ENCODE measurements at regions not wholly inside any gene's neighbourhood (a gene's known extent, or its start where the extent isn't known, plus 50 kb on each side); places are given as distances from the start of the nearest gene placed in this dataset.

DNA sequence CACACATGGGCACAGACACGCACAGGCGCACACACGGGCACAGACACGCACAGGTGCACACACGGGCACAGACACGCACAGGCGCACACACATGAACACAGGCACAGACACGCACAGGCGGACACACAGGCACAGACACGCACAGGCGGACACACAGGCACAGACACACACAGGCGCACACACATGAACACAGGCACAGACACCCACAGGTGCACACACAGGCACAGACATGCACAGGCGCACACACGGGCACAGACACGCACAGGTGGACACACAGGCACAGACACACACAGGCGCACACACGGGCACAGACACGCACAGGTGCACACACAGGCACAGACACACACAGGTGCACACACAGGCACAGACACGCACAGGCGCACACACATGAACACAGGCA, 312.8 kb upstream of the IRX1 start:
- no peak overlapping the region for H3K27ac ChIP-seq (ENCODE audit: low read depth, low read length)
- DNase-seq (ENCODE audit: low read depth, low spot score): no peak
- H3K4me1 ChIP-seq (ENCODE audit: control insufficient read depth in 1 of 2, insufficient read depth in 2 of 2, low read length in 2 of 2): no peaks in the 10 kb centered on the region
- no peak for ATAC-seq
- H3K27me3 ChIP-seq (ENCODE audit: insufficient read depth, low read length): no peaks in the 10 kb centered on the region
- no peaks in the 10 kb centered on the region for H3K9me2 ChIP-seq (ENCODE audit: insufficient read depth)
- no peak for TF ChIP-seq RAD21 (IDR thresholded peaks at IDR 0.05; ENCODE audit: low read depth)
- TF ChIP-seq EGR1 (IDR thresholded peaks at IDR 0.05; ENCODE audit: low read depth): no peak
- no peak for TF ChIP-seq POLR2A (IDR thresholded peaks at IDR 0.05; ENCODE audit: borderline replicate concordance, extremely low read depth, insufficient read depth, insufficient read length)
- TF ChIP-seq, protein P1, sequence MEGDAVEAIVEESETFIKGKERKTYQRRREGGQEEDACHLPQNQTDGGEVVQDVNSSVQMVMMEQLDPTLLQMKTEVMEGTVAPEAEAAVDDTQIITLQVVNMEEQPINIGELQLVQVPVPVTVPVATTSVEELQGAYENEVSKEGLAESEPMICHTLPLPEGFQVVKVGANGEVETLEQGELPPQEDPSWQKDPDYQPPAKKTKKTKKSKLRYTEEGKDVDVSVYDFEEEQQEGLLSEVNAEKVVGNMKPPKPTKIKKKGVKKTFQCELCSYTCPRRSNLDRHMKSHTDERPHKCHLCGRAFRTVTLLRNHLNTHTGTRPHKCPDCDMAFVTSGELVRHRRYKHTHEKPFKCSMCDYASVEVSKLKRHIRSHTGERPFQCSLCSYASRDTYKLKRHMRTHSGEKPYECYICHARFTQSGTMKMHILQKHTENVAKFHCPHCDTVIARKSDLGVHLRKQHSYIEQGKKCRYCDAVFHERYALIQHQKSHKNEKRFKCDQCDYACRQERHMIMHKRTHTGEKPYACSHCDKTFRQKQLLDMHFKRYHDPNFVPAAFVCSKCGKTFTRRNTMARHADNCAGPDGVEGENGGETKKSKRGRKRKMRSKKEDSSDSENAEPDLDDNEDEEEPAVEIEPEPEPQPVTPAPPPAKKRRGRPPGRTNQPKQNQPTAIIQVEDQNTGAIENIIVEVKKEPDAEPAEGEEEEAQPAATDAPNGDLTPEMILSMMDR (IDR thresholded peaks at IDR 0.05 in 2 of 3, conservative IDR thresholded peaks at IDR 0.05 in 1 of 3; ENCODE audit: borderline replicate concordance in 1 of 3, insufficient read depth in 1 of 3, low read depth in 2 of 3, low read length in 2 of 3): no peak
- no peak for TF ChIP-seq SP1 (IDR thresholded peaks at IDR 0.05; ENCODE audit: low read depth)
- TF ChIP-seq FOSL1 (IDR thresholded peaks at IDR 0.05; ENCODE audit: low read depth): no peak
- TF ChIP-seq, protein P2, sequence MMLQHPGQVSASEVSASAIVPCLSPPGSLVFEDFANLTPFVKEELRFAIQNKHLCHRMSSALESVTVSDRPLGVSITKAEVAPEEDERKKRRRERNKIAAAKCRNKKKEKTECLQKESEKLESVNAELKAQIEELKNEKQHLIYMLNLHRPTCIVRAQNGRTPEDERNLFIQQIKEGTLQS (IDR thresholded peaks at IDR 0.05): no peak
- TF ChIP-seq, protein P3, sequence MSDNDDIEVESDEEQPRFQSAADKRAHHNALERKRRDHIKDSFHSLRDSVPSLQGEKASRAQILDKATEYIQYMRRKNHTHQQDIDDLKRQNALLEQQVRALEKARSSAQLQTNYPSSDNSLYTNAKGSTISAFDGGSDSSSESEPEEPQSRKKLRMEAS (IDR thresholded peaks at IDR 0.05): no peak
- TF ChIP-seq TCF7L2 (IDR thresholded peaks at IDR 0.05; ENCODE audit: borderline replicate concordance, extremely low read depth, insufficient read depth, insufficient read length): no peak
- TF ChIP-seq POLR2AphosphoS5 (IDR thresholded peaks at IDR 0.05; ENCODE audit: low read depth, low read length): no peak
- TF ChIP-seq CEBPB (IDR thresholded peaks at IDR 0.05; ENCODE audit: low read depth): no peak
- TF ChIP-seq, protein P4, sequence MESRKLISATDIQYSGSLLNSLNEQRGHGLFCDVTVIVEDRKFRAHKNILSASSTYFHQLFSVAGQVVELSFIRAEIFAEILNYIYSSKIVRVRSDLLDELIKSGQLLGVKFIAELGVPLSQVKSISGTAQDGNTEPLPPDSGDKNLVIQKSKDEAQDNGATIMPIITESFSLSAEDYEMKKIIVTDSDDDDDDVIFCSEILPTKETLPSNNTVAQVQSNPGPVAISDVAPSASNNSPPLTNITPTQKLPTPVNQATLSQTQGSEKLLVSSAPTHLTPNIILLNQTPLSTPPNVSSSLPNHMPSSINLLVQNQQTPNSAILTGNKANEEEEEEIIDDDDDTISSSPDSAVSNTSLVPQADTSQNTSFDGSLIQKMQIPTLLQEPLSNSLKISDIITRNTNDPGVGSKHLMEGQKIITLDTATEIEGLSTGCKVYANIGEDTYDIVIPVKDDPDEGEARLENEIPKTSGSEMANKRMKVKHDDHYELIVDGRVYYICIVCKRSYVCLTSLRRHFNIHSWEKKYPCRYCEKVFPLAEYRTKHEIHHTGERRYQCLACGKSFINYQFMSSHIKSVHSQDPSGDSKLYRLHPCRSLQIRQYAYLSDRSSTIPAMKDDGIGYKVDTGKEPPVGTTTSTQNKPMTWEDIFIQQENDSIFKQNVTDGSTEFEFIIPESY (IDR thresholded peaks at IDR 0.05; ENCODE audit: extremely low read depth, insufficient replicate concordance, low read length): no peak
- no peak for TF ChIP-seq ZNF274 (IDR thresholded peaks at IDR 0.05; ENCODE audit: low read depth, low read length)
- no peak for TF ChIP-seq SIN3A (IDR thresholded peaks at IDR 0.05; ENCODE audit: low read depth)
- TF ChIP-seq EZH2 (IDR thresholded peaks at IDR 0.05): no peak
- TF ChIP-seq SRF (IDR thresholded peaks at IDR 0.05; ENCODE audit: low read depth): no peak
- TF ChIP-seq ZFX (IDR thresholded peaks at IDR 0.05): no peak
- TF ChIP-seq ELF1 (IDR thresholded peaks at IDR 0.05; ENCODE audit: borderline replicate concordance, low read depth): no peak
- TF ChIP-seq, protein P5, sequence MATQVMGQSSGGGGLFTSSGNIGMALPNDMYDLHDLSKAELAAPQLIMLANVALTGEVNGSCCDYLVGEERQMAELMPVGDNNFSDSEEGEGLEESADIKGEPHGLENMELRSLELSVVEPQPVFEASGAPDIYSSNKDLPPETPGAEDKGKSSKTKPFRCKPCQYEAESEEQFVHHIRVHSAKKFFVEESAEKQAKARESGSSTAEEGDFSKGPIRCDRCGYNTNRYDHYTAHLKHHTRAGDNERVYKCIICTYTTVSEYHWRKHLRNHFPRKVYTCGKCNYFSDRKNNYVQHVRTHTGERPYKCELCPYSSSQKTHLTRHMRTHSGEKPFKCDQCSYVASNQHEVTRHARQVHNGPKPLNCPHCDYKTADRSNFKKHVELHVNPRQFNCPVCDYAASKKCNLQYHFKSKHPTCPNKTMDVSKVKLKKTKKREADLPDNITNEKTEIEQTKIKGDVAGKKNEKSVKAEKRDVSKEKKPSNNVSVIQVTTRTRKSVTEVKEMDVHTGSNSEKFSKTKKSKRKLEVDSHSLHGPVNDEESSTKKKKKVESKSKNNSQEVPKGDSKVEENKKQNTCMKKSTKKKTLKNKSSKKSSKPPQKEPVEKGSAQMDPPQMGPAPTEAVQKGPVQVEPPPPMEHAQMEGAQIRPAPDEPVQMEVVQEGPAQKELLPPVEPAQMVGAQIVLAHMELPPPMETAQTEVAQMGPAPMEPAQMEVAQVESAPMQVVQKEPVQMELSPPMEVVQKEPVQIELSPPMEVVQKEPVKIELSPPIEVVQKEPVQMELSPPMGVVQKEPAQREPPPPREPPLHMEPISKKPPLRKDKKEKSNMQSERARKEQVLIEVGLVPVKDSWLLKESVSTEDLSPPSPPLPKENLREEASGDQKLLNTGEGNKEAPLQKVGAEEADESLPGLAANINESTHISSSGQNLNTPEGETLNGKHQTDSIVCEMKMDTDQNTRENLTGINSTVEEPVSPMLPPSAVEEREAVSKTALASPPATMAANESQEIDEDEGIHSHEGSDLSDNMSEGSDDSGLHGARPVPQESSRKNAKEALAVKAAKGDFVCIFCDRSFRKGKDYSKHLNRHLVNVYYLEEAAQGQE (IDR thresholded peaks at IDR 0.05; ENCODE audit: low read depth): no peak
- no peaks in the 10 kb centered on the region for H3K79me2 ChIP-seq (ENCODE audit: insufficient read depth, low read length)
- peaks cover 11 to 48% of the 10 kb centered on the region in 2 experiments; a peak in 2 of 4 replicates for H3K9me3 ChIP-seq (ENCODE audit: control insufficient read depth in 1 of 2, insufficient read depth in 1 of 2, low read depth in 1 of 2, low read length in 2 of 2)
- ChIA-PET RAD21 (ENCODE audit: low non-redundant PET in 1 of 2, low total read pairs in 2 of 2, uncharacterized antibody in 2 of 2, unreplicated experiment in 2 of 2) (no interaction called here), CTCF (no interaction called here), POLR2A (no interaction called here)
- H2AFZ ChIP-seq (ENCODE audit: low read depth, low read length, poor library complexity, severe bottlenecking): no peak overlapping the region
- BruUV-seq (replicated peaks): no TSS peak
- no peaks in the 10 kb centered on the region for H4K20me1 ChIP-seq (ENCODE audit: insufficient read depth)
- H3K9ac ChIP-seq (ENCODE audit: low read length): no peak overlapping the region
- H3K36me3 ChIP-seq (ENCODE audit: control insufficient read depth in 1 of 2, insufficient read depth in 2 of 2, low read length in 2 of 2): no peaks in the 10 kb centered on the region
- no peak overlapping the region for H3K4me2 ChIP-seq (ENCODE audit: low read length)
- no peak overlapping the region for H3K4me3 ChIP-seq (replicated peaks in 1 of 2; ENCODE audit: low read depth in 1 of 2, low read length in 2 of 2)
- intact Hi-C loops (cut with micrococcal nuclease): no loop called here
